ENCODE measurements at regions not wholly inside any gene's neighbourhood (a gene's known extent, or its start where the extent isn't known, plus 50 kb on each side); places are given as distances from the start of the nearest gene placed in this dataset.

GRCh38 chr11:8839957-8840945 is 70.7 kb upstream of the AKIP1 start:
- DNase-seq: no peak
- no peaks in the 10 kb centered on the region for H3K9me3 Mint-ChIP-seq
- Histone ChIP-seq H3K79me2 (ENCODE audit: insufficient read depth, low read length) (no peaks in the 10 kb centered on the region), H4K20me1 (ENCODE audit: insufficient read depth, low read length) (no peaks in the 10 kb centered on the region), H3K36me3 (replicated peaks in 1 of 2; ENCODE audit: control insufficient read depth in 1 of 2, insufficient read depth in 2 of 2, low read length in 2 of 2) (no peaks in the 10 kb centered on the region), H3K27me3 (ENCODE audit: control insufficient read depth in 2 of 2, insufficient read depth in 2 of 2, low read length in 2 of 2) (no peaks in the 10 kb centered on the region), H3K4me2 (replicated peaks; ENCODE audit: extremely low read depth, low read length, poor library complexity, severe bottlenecking) (no peak overlapping the region), H3K4me1 (ENCODE audit: control insufficient read depth in 1 of 2, insufficient read depth in 2 of 2, low read length in 2 of 2) (peaks cover 4 to 6% of the 10 kb centered on the region in 2 donors), H2AFZ (ENCODE audit: insufficient read depth, low read depth, low read length, poor library complexity, severe bottlenecking) (no peak overlapping the region), H3K9me3 (replicated peaks in 1 of 2; ENCODE audit: control insufficient read depth in 1 of 2, insufficient read depth in 1 of 2, low read length in 2 of 2) (no peaks in the 10 kb centered on the region), H3K27ac (ENCODE audit: low read depth in 1 of 2, low read length in 2 of 2) (no peak overlapping the region), H3K4me3 (replicated peaks in 1 of 3; ENCODE audit: low read depth in 2 of 3, low read length in 3 of 3) (no peak overlapping the region), H3K9ac (ENCODE audit: insufficient read depth, low read length, poor library complexity, severe bottlenecking) (no peak overlapping the region)
- intact Hi-C loops (cut with micrococcal nuclease): no loop called here
- H3K36me3 Mint-ChIP-seq: no peaks in the 10 kb centered on the region
- no peak overlapping the region for H3K4me3 Mint-ChIP-seq
- H3K27ac Mint-ChIP-seq: no peak overlapping the region
- peaks cover 2 to 5% (median 4%) of the 10 kb centered on the region in 3 donors for H3K27me3 Mint-ChIP-seq (ENCODE audit: low read depth in 3 of 3)
- no peak for TF ChIP-seq CTCF (IDR thresholded peaks at IDR 0.05)
- H3K4me1 Mint-ChIP-seq: peaks cover 6% of the 10 kb centered on the region
- WGBS (ENCODE audit: insufficient coverage): 86% methylated on average over 4 of the region's 8 CpGs

GRCh38 chr11:8841899-8842298 is 69.1 kb upstream of the AKIP1 start:
- DNase-seq: no peak
- peaks cover 6% of the 10 kb centered on the region for H3K4me1 Mint-ChIP-seq
- TF ChIP-seq CTCF (IDR thresholded peaks at IDR 0.05): no peak
- no peak overlapping the region for H3K4me2 ChIP-seq (replicated peaks; ENCODE audit: extremely low read depth, low read length, poor library complexity, severe bottlenecking)
- no peak overlapping the region for H3K27ac Mint-ChIP-seq
- H3K36me3 ChIP-seq (replicated peaks in 1 of 2; ENCODE audit: control insufficient read depth in 1 of 2, insufficient read depth in 2 of 2, low read length in 2 of 2): no peaks in the 10 kb centered on the region
- H3K27ac ChIP-seq (ENCODE audit: low read depth in 1 of 2, low read length in 2 of 2): no peak overlapping the region
- H3K36me3 Mint-ChIP-seq: no peaks in the 10 kb centered on the region
- no peak overlapping the region for H2AFZ ChIP-seq (ENCODE audit: insufficient read depth, low read depth, low read length, poor library complexity, severe bottlenecking)
- peaks cover 2 to 6% (median 4%) of the 10 kb centered on the region in 3 donors for H3K27me3 Mint-ChIP-seq (ENCODE audit: low read depth in 3 of 3)
- intact Hi-C loops (cut with micrococcal nuclease): no loop called here
- no peak overlapping the region for H3K9ac ChIP-seq (ENCODE audit: insufficient read depth, low read length, poor library complexity, severe bottlenecking)
- no peaks in the 10 kb centered on the region for H4K20me1 ChIP-seq (ENCODE audit: insufficient read depth, low read length)
- H3K9me3 Mint-ChIP-seq: no peaks in the 10 kb centered on the region
- no peak overlapping the region for H3K4me3 Mint-ChIP-seq
- H3K4me1 ChIP-seq (ENCODE audit: control insufficient read depth in 1 of 2, insufficient read depth in 2 of 2, low read length in 2 of 2): peaks cover 4 to 6% of the 10 kb centered on the region in 2 donors
- no peaks in the 10 kb centered on the region for H3K9me3 ChIP-seq (replicated peaks in 1 of 2; ENCODE audit: control insufficient read depth in 1 of 2, insufficient read depth in 1 of 2, low read length in 2 of 2)
- no CpG with 5 or more reads among the region's 7 CpGs for WGBS (ENCODE audit: insufficient coverage)
- H3K27me3 ChIP-seq (ENCODE audit: control insufficient read depth in 2 of 2, insufficient read depth in 2 of 2, low read length in 2 of 2): no peaks in the 10 kb centered on the region
- H3K79me2 ChIP-seq (ENCODE audit: insufficient read depth, low read length): no peaks in the 10 kb centered on the region
- H3K4me3 ChIP-seq (replicated peaks in 1 of 3; ENCODE audit: low read depth in 2 of 3, low read length in 3 of 3): no peak overlapping the region

Measured in CD14-positive monocyte (primary cell).